RWPE2 (cell line): ENCODE measurements at regions not wholly inside any gene's neighbourhood (a gene's known extent, or its start where the extent isn't known, plus 50 kb on each side); places are given as distances from the start of the nearest gene placed in this dataset.

Experiments used
- ATAC-seq: fragments of 200-7000 bp; cut with Tn5 transposase; 3 replicates; pipeline ENCODE4 v1.9.1; 2021; ENCODE audit warnings: low read depth
- DNase-seq: peaks from one replicate; pipeline ENCODE4 v3.0.0-alpha.2; 2020; ENCODE audit warnings: low spot score
- H3K27ac ChIP-seq: fragments of 450-650 bp; 2 replicates; pipeline ENCODE4 v1.5.1; 2017; ENCODE audit warnings: mild to moderate bottlenecking; ENCODE audit not compliant: poor library complexity, severe bottlenecking
- H3K27me3 ChIP-seq: fragments of 250-450 bp; sonication (Bioruptor Pico); 2 replicates; pipeline ENCODE4 v1.5.1; 2021; ENCODE audit warnings: mild to moderate bottlenecking, moderate library complexity; ENCODE audit not compliant: insufficient read depth, poor library complexity, severe bottlenecking
- H3K36me3 ChIP-seq: fragments of 250-450 bp; sonication (Bioruptor Pico); 2 replicates; pipeline ENCODE4 v1.5.1; 2020; ENCODE audit warnings: low read depth, mild to moderate bottlenecking, moderate library complexity
- H3K4me1 ChIP-seq: fragments of 250-450 bp; sonication (Bioruptor Pico); 2 replicates; pipeline ENCODE4 v1.5.1; 2021; ENCODE audit warnings: mild to moderate bottlenecking, moderate library complexity; ENCODE audit not compliant: insufficient read depth, poor library complexity, severe bottlenecking
- H3K4me3 ChIP-seq: fragments of 250-450 bp; sonication (Bioruptor Pico); 2 replicates; pipeline ENCODE4 v1.5.1; 2021; ENCODE audit warnings: mild to moderate bottlenecking, moderate library complexity; ENCODE audit not compliant: severe bottlenecking
- H3K9me3 ChIP-seq: fragments of 250-450 bp; sonication (Bioruptor Pico); 2 replicates; pipeline ENCODE4 v1.5.1; 2021; ENCODE audit warnings: mild to moderate bottlenecking, moderate library complexity; ENCODE audit not compliant: severe bottlenecking
- CTCF ChIP-seq: fragments of 450-650 bp; IDR thresholded peaks from one replicate; pipeline ENCODE4 v1.5.1; 2017; ENCODE audit warnings: mild to moderate bottlenecking, moderate library complexity; ENCODE audit not compliant: poor library complexity, severe bottlenecking

- Histone ChIP-seq H3K27ac (no peak overlapping the region), H3K27me3 (no peaks in the 10 kb centered on the region), H3K4me3 (no peak overlapping the region), H3K4me1 (no peaks in the 10 kb centered on the region), H3K36me3 (no peaks in the 10 kb centered on the region), H3K9me3 (no peaks in the 10 kb centered on the region)
- no peak for DNase-seq
- no peak for ATAC-seq
- no peak for TF ChIP-seq CTCF
These were observed 174.0 kb upstream of the RSPO3 start for GRCh38 chr6:126944512-126944911.

GRCh38 chr6:126945150-126945685 is 173.3 kb upstream of the RSPO3 start:
- Histone ChIP-seq H3K27me3 (no peaks in the 10 kb centered on the region), H3K27ac (no peak overlapping the region), H3K36me3 (no peaks in the 10 kb centered on the region), H3K9me3 (no peaks in the 10 kb centered on the region), H3K4me3 (no peak overlapping the region), H3K4me1 (no peaks in the 10 kb centered on the region)
- ATAC-seq = no peak
- TF ChIP-seq CTCF = no peak
- no peak for DNase-seq

GRCh38 chr6:126945812-126946360 is 172.6 kb upstream of the RSPO3 start:
- no peak overlapping the region for H3K27ac ChIP-seq
- no peak for TF ChIP-seq CTCF
- ATAC-seq (no peak), DNase-seq (no peak)
- H3K4me3 ChIP-seq = no peak overlapping the region
- H3K36me3 ChIP-seq = no peaks in the 10 kb centered on the region
- H3K27me3 ChIP-seq = no peaks in the 10 kb centered on the region
- no peaks in the 10 kb centered on the region for H3K9me3 ChIP-seq
- H3K4me1 ChIP-seq = no peaks in the 10 kb centered on the region

GRCh38 chr6:126947070-126947469 is 171.4 kb upstream of the RSPO3 start:
- H3K27me3 ChIP-seq = no peaks in the 10 kb centered on the region
- H3K36me3 ChIP-seq = no peaks in the 10 kb centered on the region
- no peaks in the 10 kb centered on the region for H3K9me3 ChIP-seq
- TF ChIP-seq CTCF = no peak
- ATAC-seq (no peak), DNase-seq (no peak)
- H3K27ac ChIP-seq = no peak overlapping the region
- H3K4me1 ChIP-seq = no peaks in the 10 kb centered on the region
- no peak overlapping the region for H3K4me3 ChIP-seq

- H3K36me3 ChIP-seq = no peaks in the 10 kb centered on the region
- no peak overlapping the region for H3K4me3 ChIP-seq
- TF ChIP-seq CTCF = no peak
- ATAC-seq (no peak), DNase-seq (no peak)
- no peak overlapping the region for H3K27ac ChIP-seq
- no peaks in the 10 kb centered on the region for H3K4me1 ChIP-seq
- no peaks in the 10 kb centered on the region for H3K27me3 ChIP-seq
- no peaks in the 10 kb centered on the region for H3K9me3 ChIP-seq
These were observed 168.7 kb upstream of the RSPO3 start for GRCh38 chr6:126949786-126950185.
